ENCODE measurements at regions not wholly inside any gene's neighbourhood (a gene's known extent, or its start where the extent isn't known, plus 50 kb on each side); places are given as distances from the start of the nearest gene placed in this dataset.

- Mint-ChIP-seq H3K9me3 (no peaks in the 10 kb centered on the region), H3K27ac (no peak overlapping the region), H3K4me1 (no peaks in the 10 kb centered on the region), H3K36me3 (no peaks in the 10 kb centered on the region), H3K27me3 (ENCODE audit: low read depth in 3 of 3) (peaks cover 2% of the 10 kb centered on the region in 3 donors), H3K4me3 (no peak overlapping the region)
- DNase-seq, result no peak
These were observed 398.9 kb upstream of the ZNF507 start for GRCh38 chr19:31946491-31946890.

- no peak overlapping the region for H3K4me3 Mint-ChIP-seq
- H3K9me3 Mint-ChIP-seq, result no peaks in the 10 kb centered on the region
- H3K27ac Mint-ChIP-seq, result no peak overlapping the region
- no peaks in the 10 kb centered on the region for H3K4me1 Mint-ChIP-seq
- peaks cover 2 to 4% (median 2%) of the 10 kb centered on the region in 3 donors for H3K27me3 Mint-ChIP-seq (ENCODE audit: low read depth in 3 of 3)
- H3K36me3 Mint-ChIP-seq, result no peaks in the 10 kb centered on the region
- DNase-seq, result no peak
These were observed 397.8 kb upstream of the ZNF507 start for GRCh38 chr19:31947436-31948115.

- DNase-seq, result no peak
- Mint-ChIP-seq H3K36me3 (no peaks in the 10 kb centered on the region), H3K4me1 (no peaks in the 10 kb centered on the region), H3K9me3 (peaks cover 0 to 1% (median 0%) of the 10 kb centered on the region in 6 donors), H3K4me3 (no peak overlapping the region), H3K27me3 (ENCODE audit: low read depth in 3 of 3) (peaks cover 0 to 4% (median 0%) of the 10 kb centered on the region in 3 donors), H3K27ac (no peak overlapping the region)
These were observed 392.7 kb upstream of the ZNF507 start for GRCh38 chr19:31952693-31953092.

GRCh38 chr19:31955061-31955460, 390.3 kb upstream of the ZNF507 start:
- no peak for DNase-seq
- no peaks in the 10 kb centered on the region for H3K36me3 Mint-ChIP-seq
- H3K4me3 Mint-ChIP-seq, result no peak overlapping the region
- H3K9me3 Mint-ChIP-seq, result peaks cover 0 to 1% (median 0%) of the 10 kb centered on the region in 6 donors
- H3K27me3 Mint-ChIP-seq (ENCODE audit: low read depth in 3 of 3), result peaks cover 0 to 2% (median 2%) of the 10 kb centered on the region in 3 donors
- H3K27ac Mint-ChIP-seq, result no peak overlapping the region
- no peaks in the 10 kb centered on the region for H3K4me1 Mint-ChIP-seq

- H3K36me3 Mint-ChIP-seq, result no peaks in the 10 kb centered on the region
- no peaks in the 10 kb centered on the region for H3K4me1 Mint-ChIP-seq
- no peak overlapping the region for H3K4me3 Mint-ChIP-seq
- H3K27me3 Mint-ChIP-seq (ENCODE audit: low read depth in 3 of 3), result peaks cover 2% of the 10 kb centered on the region in 3 donors
- no peak for DNase-seq
- peaks cover 0 to 1% (median 0%) of the 10 kb centered on the region in 6 donors for H3K9me3 Mint-ChIP-seq
- H3K27ac Mint-ChIP-seq, result no peak overlapping the region
These were observed 389.5 kb upstream of the ZNF507 start for GRCh38 chr19:31955884-31956283.

GRCh38 chr19:31956771-31957392, 388.5 kb upstream of the ZNF507 start:
- H3K27ac Mint-ChIP-seq, result no peak overlapping the region
- H3K27me3 Mint-ChIP-seq (ENCODE audit: low read depth in 3 of 3), result peaks cover 2 to 3% (median 2%) of the 10 kb centered on the region in 3 donors
- DNase-seq, result no peak
- peaks cover 0 to 1% (median 0%) of the 10 kb centered on the region in 6 donors for H3K9me3 Mint-ChIP-seq
- H3K36me3 Mint-ChIP-seq, result no peaks in the 10 kb centered on the region
- H3K4me1 Mint-ChIP-seq, result no peaks in the 10 kb centered on the region
- H3K4me3 Mint-ChIP-seq, result no peak overlapping the region

- H3K4me1 Mint-ChIP-seq, result no peaks in the 10 kb centered on the region
- H3K27me3 Mint-ChIP-seq (ENCODE audit: low read depth in 3 of 3), result peaks cover 2 to 4% (median 2%) of the 10 kb centered on the region in 3 donors
- no peak for DNase-seq
- no peaks in the 10 kb centered on the region for H3K36me3 Mint-ChIP-seq
- no peak overlapping the region for H3K27ac Mint-ChIP-seq
- peaks cover 0 to 1% (median 0%) of the 10 kb centered on the region in 6 donors for H3K9me3 Mint-ChIP-seq
- no peak overlapping the region for H3K4me3 Mint-ChIP-seq
These were observed 387.7 kb upstream of the ZNF507 start for GRCh38 chr19:31957711-31958110.

- peaks cover 2 to 4% (median 3%) of the 10 kb centered on the region in 3 donors for H3K27me3 Mint-ChIP-seq (ENCODE audit: low read depth in 3 of 3)
- no peak for DNase-seq
- H3K9me3 Mint-ChIP-seq, result peaks cover 0 to 1% (median 0%) of the 10 kb centered on the region in 6 donors
- no peaks in the 10 kb centered on the region for H3K4me1 Mint-ChIP-seq
- H3K27ac Mint-ChIP-seq, result no peak overlapping the region
- no peaks in the 10 kb centered on the region for H3K36me3 Mint-ChIP-seq
- no peak overlapping the region for H3K4me3 Mint-ChIP-seq
These were observed 385.8 kb upstream of the ZNF507 start for GRCh38 chr19:31959527-31960018.

GRCh38 chr19:31960474-31960873, 384.9 kb upstream of the ZNF507 start:
- H3K9me3 Mint-ChIP-seq, result no peaks in the 10 kb centered on the region
- H3K27me3 Mint-ChIP-seq (ENCODE audit: low read depth in 3 of 3), result peaks cover 2 to 4% (median 3%) of the 10 kb centered on the region in 3 donors
- no peaks in the 10 kb centered on the region for H3K36me3 Mint-ChIP-seq
- DNase-seq, result no peak
- no peak overlapping the region for H3K4me3 Mint-ChIP-seq
- H3K4me1 Mint-ChIP-seq, result no peaks in the 10 kb centered on the region
- no peak overlapping the region for H3K27ac Mint-ChIP-seq

GRCh38 chr19:31961191-31961590, 384.2 kb upstream of the ZNF507 start:
- Mint-ChIP-seq H3K4me3 (no peak overlapping the region), H3K4me1 (no peaks in the 10 kb centered on the region), H3K27ac (no peak overlapping the region), H3K36me3 (no peaks in the 10 kb centered on the region), H3K9me3 (no peaks in the 10 kb centered on the region), H3K27me3 (ENCODE audit: low read depth in 3 of 3) (peaks cover 2 to 4% (median 3%) of the 10 kb centered on the region in 3 donors)
- DNase-seq, result no peak

GRCh38 chr19:31961667-31962066, 383.7 kb upstream of the ZNF507 start:
- Mint-ChIP-seq H3K27ac (no peak overlapping the region), H3K36me3 (no peaks in the 10 kb centered on the region), H3K9me3 (no peaks in the 10 kb centered on the region), H3K27me3 (ENCODE audit: low read depth in 3 of 3) (peaks cover 2 to 4% (median 3%) of the 10 kb centered on the region in 3 donors), H3K4me3 (no peak overlapping the region), H3K4me1 (no peaks in the 10 kb centered on the region)
- DNase-seq, result no peak

- no peaks in the 10 kb centered on the region for H3K36me3 Mint-ChIP-seq
- H3K27me3 Mint-ChIP-seq (ENCODE audit: low read depth in 3 of 3), result peaks cover 2 to 4% (median 3%) of the 10 kb centered on the region in 3 donors
- H3K4me1 Mint-ChIP-seq, result no peaks in the 10 kb centered on the region
- H3K9me3 Mint-ChIP-seq, result no peaks in the 10 kb centered on the region
- no peak for DNase-seq
- no peak overlapping the region for H3K27ac Mint-ChIP-seq
- no peak overlapping the region for H3K4me3 Mint-ChIP-seq
These were observed 382.8 kb upstream of the ZNF507 start for GRCh38 chr19:31962561-31962996.

- H3K9me3 Mint-ChIP-seq, result no peaks in the 10 kb centered on the region
- H3K4me3 Mint-ChIP-seq, result no peak overlapping the region
- peaks cover 2 to 3% (median 2%) of the 10 kb centered on the region in 3 donors for H3K27me3 Mint-ChIP-seq (ENCODE audit: low read depth in 3 of 3)
- no peaks in the 10 kb centered on the region for H3K36me3 Mint-ChIP-seq
- H3K27ac Mint-ChIP-seq, result no peak overlapping the region
- no peaks in the 10 kb centered on the region for H3K4me1 Mint-ChIP-seq
- DNase-seq, result no peak
These were observed 381.7 kb upstream of the ZNF507 start for GRCh38 chr19:31963746-31964145.

GRCh38 chr19:31969016-31969415, 376.4 kb upstream of the ZNF507 start:
- Mint-ChIP-seq H3K9me3 (no peaks in the 10 kb centered on the region), H3K4me3 (no peak overlapping the region), H3K36me3 (no peaks in the 10 kb centered on the region), H3K27ac (no peak overlapping the region), H3K27me3 (ENCODE audit: low read depth in 3 of 3) (peaks cover 0 to 7% (median 2%) of the 10 kb centered on the region in 3 donors), H3K4me1 (no peaks in the 10 kb centered on the region)
- DNase-seq, result no peak
